ENCODE measurements at regions not wholly inside any gene's neighbourhood (a gene's known extent, or its start where the extent isn't known, plus 50 kb on each side); places are given as distances from the start of the nearest gene placed in this dataset.
"Not testable (repeated sequence)": the region's sequence is repeated elsewhere in the genome, so short reads cannot be mapped to it uniquely, and the experiment has no call there.

DNA sequence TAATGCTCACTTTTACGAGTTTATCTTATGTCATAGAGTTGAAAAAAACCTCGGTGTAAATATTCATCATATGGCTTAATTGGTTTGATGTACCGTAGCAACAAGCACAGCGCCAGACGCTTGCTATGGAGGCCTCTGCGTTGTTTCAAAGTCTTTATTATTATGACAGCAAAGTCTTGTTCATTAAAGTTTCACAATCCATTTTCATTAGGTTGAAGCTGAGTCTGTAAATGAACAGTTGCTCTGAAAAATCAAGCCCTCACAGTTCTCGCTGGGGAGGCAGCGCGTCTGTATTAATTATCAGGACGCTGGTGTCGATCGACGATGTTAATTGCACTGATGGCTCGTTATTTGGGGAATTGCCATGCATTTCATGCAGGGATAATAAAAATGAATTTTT is 185.6 kb downstream of the INSC start:
- no peak for DNase-seq

GRCh38 chr11:15307619-15308024 is 192.9 kb downstream of the INSC start:
- no peak for DNase-seq

DNA sequence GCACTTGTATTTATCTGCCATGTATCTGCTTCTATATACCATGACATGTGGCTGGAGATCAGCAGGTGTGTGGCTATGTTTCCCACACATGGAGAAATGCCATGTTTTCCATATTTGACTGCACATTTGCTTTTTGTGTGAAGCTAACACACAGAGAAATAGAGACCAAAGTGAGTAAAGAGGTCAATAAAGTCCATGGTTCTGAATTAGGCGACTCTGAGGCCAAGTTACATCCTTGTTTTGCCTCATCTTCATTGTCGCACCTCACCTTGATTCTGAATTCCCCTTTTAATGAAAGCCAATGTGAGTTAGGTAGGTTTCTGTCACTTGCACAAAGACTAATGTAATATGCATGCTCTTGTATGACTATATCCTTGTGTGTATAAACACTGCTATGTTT is 194.1 kb downstream of the INSC start:
- DNase-seq: no peak

- DNase-seq: no peak
Measured at GRCh38 chr11:15309296-15309695, 194.6 kb downstream of the INSC start.

DNA sequence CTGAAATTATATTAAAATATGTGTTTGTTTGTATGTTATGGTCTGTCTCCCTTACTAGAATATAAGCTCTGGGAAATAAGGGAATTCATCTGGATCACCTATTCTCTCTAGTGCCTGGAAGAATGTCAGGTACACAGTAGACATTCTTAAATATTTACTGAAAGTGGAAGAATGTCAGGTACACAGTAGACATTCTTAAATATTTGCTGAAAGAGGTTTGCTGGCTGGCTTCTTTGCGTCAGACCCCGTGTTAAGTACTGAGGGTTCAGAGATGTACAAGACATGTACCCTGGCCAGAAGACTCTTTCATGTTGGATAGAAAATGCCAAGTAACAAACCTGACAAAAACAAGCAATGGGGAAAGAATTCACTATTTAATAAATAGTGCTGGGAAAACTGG is 199.1 kb downstream of the INSC start:
- no peak for DNase-seq

DNA sequence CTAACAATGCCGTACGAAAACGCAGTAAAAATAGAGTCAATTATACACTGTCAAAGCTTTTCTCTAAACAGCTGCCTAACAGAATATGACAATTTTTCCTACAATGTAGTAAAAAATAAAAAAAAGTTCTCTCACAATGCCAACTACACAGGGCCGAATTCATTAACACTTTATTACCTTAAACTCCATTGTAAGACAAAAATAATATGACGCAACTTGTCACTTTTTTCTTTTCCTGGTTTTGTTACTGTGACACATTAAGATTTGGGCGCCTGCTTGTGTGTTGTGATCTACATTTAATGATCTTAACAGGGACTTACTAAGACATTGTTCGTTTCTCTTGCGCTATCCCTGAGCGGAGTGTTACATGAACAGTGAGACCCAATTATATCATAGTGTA is 204.1 kb downstream of the INSC start:
- DNase-seq: no peak

GRCh38 chr11:15326520-15326919 is 211.8 kb downstream of the INSC start:
- no peak for DNase-seq

GRCh38 chr11:15327786-15328231 is 213.1 kb downstream of the INSC start:
- peak; percentile 12 for DNase-seq

DNA sequence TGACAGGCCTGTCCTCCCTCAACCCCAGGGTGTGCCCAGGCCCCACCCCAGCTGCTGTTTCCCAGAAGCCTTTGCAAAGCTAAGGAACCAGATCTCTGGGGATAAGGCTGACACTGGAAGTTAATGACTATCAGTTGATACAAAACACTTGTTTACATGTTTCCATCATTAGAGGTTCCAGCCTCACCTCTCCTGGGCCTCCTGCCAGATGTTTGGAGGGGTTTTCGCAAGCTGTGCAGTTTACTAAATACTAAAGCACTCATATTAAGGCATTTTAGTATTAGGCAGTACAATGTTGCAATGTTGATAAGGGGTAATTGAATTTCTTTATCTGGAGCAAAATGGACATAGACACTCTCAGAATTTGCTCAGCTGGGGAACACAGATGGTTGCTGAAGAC is 218.7 kb downstream of the INSC start:
- DNase-seq: no peak

GRCh38 chr11:15334766-15335165 is 220.0 kb downstream of the INSC start:
- DNase-seq: no peak

DNA sequence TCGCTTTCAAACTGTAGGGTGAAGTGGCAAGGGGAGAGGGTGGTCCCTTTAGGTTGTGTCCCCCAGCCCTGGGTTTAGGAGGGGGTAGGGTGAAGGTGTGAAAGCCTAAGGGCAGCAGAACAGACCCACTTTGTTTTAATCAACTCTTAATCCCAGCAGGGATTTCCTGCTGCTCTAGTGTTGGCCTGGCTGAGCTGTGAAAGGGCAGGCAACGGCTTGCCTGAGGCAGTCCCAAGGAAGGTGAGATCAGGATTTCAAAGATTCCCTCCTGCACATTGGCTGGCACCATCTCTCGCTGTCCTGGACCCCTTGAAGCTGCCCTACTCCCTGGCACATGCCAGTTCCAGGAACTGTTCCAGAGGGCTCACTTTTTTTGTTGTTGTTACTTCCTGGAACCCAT is 221.3 kb downstream of the INSC start:
- no peak for DNase-seq

DNA sequence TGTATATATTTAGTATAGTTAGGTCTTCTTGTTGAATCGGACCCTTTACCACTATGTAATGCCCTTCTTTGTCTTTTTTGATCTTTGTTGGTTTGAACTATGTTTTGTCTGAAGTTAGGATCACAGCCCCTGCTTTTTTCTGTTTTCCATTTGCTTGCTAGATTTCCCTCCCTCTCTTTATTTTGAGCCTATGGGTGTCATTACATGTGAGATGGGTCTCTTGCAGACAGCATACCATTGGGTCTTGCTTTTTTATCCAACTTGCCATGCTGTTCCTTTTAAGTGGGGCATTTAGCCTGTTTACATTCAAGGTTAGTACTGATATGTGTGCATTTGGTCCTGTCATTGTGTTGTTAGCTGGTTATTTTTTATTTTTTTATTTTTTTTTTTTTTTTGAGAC is 224.6 kb downstream of the INSC start:
- no peak for DNase-seq

DNA sequence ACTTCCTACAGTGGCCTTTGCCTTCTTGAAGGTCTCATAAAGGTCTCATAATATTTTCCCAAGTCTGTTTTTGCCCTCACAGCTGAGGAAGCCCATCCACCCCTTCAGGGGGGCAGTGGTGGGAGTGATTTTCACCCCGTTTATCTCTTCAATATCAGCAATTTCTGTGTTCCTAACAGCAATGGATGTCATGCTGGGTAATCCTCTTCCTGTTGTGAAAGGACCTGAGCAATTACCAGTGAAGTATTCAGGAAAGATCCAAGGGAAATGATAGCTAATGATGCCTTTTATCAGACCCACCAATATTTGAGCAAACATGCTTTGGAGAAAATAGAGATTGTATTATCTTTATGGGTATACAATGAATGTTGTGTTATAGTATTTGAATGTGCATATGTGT is 226.9 kb downstream of the INSC start:
- DNase-seq: no peak

GRCh38 chr11:15342163-15342562 is 227.4 kb downstream of the INSC start:
- no peak for DNase-seq

- no peak for DNase-seq
Measured at GRCh38 chr11:15346907-15347306, 232.2 kb downstream of the INSC start.

DNA sequence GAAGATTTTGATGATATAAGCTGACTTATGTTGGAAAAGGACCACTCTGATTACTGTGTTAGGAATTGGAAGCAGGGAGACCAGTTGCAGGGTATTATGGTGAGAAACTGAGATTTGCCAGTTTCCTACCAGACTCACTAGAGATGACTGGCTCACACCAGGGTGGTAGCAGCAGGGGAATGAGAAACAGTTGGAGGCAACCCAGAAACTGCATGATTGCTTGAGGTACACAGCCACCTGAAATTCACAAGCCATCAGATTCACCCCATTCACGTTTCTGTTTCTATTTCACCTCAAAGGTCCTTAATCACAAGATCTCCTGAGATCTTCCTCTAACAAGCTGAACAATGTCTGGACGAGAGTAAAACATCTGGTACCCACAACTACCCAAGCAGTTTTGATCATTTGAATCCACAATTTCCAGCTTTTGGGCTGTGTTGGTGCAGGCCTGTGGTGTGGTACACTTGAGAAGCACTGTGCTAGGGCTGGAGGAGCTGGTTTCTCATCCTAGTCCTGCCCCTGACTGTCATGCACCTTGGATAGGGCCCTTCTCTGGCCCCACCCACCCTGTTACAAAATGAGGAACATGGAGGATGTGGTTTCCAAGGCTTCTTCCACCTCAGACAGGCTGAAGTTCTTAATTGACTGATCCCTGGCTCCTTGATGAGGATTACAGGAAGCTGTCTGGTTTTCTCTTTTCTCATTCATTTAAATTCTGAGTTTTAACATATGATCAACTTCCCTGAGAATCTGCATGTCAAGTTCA is 233.4 kb downstream of the INSC start:
- DNase-seq: no peak

GRCh38 chr11:15349413-15349812 is 234.7 kb downstream of the INSC start:
- DNase-seq: no peak

- no peak for DNase-seq
Measured at GRCh38 chr11:15361316-15361715, 246.6 kb downstream of the INSC start.

DNA sequence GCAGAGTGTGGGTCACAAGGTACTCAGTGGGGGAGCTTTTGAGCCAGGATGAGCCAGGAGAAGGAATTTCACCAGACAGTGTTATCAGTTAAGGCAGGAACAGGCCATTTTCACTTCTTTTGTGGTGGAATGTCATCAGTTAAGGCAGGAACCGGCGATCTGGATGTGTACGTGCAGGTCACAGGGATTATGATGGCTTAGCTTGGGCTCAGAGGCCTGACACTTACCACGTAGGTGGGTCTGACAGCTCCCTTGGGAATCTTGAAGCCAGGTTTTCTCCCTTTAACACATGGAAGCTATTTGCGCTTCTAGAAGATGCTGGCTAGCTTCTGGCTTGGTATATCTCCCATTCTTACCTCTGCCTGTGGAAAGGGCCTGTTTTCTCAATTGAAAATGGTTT is 250.6 kb downstream of the INSC start:
- not testable (repeated sequence) for DNase-seq

- DNase-seq: no peak
Measured at GRCh38 chr11:15367695-15368094, 253.0 kb downstream of the INSC start.

GRCh38 chr11:15370495-15371147 is 255.9 kb downstream of the INSC start:
- DNase-seq: no peak

- no peak for DNase-seq
Measured at GRCh38 chr11:15371533-15371932, 256.8 kb downstream of the INSC start.

GRCh38 chr11:15374418-15374817 is 259.7 kb downstream of the INSC start:
- DNase-seq: no peak

- DNase-seq: no peak
Measured at GRCh38 chr11:15378941-15379340, 264.2 kb downstream of the INSC start.

DNA sequence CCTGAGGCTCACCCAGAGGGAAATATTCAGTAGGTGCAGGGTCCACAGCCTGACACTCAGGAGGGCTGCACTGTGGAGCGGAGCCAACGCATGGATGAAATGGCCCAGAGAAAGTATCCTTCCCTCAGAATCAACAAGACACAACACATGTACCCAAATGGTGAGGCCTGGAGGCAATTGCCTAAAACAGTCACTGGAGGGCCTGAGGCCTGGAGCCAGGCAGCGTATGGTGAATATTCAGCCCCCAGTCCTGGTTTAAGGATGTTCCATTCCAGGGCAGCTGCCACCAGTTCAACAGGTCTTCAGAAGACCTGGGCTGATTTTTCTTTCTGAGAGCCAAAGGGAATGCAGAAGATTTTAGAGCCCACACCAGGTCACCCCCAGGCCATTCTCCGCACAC is 264.8 kb downstream of the INSC start:
- no peak for DNase-seq

All from fibroblast of skin of right biceps (primary cell).